Dedifferentiated amniotic fluid mesenchymal stem cell (primary cell): ENCODE measurements at regions not wholly inside any gene's neighbourhood (a gene's known extent, or its start where the extent isn't known, plus 50 kb on each side); places are given as distances from the start of the nearest gene placed in this dataset.
"Not testable (repeated sequence)": the region's sequence is repeated elsewhere in the genome, so short reads cannot be mapped to it uniquely, and the experiment has no call there.

Source experiments
- DNase-seq: peaks from one replicate; pipeline ENCODE4 v3.0.0-alpha.2; 2016; ENCODE audit errors: extremely low spot score

DNA sequence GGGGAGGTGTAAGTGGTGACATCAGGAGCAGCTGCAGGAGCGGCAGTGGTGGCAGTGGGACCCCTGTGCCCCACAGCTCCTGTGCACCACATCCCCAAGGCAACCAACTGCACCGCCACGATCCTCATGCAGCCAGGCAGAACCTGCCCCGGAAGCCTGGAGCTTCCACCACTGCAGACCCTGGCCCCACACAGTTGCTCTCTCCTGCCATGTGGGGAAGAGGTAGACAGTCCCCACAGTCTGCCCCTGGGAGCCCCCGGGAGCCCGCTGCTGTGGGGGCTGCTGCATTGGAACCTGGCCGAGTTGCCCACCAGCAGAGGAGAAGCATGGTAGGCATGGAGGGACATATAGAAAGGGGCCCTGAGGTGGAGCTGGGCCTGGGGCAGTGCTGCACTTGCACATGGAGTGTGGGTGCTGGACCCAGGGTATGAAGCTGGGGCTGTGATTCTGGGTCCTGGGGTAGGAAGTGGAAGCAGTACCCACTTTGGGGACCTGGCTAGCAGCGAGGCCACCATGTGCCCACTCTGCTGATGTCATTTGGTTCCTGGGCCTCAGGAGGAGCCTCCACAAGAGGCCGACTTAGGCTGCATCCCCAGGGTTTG lies 623.3 kb upstream of the LRRTM4 start:
- DNase-seq: no peak

DNA sequence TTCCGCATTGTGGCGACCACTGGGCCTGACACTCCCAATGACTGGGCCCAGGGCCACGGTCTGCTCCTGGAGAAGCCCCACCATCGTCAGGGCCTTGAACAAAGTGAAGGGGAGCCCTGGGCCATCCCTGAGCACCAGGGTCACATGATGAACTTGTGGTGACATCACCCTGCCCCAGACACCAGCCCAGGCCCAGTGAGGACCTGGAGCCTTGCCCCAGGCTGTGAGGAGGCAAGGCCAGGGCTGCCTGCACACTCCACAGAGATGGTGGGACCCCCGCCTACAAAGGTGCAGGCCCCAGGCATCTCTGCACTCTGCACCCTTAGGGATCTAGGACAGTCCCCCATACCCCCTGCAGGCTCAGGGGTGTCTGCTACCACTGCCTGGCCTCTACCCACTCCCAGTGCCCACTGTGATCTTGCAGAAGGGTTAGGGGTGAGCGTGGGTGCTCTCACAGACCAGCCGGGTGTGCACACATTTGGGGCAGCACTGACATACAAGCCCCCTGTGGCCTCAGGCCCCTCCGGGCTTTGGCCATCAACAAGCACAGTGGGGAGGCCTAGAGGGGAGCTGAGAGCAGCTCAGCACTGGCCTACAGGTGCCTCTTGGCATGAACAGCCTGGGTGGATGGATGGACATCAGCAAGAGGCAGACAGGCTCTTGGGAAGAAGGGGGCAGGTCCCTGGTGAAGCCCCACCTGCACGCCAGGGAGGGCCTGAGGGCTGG lies 624.0 kb upstream of the LRRTM4 start:
- no peak for DNase-seq

DNA sequence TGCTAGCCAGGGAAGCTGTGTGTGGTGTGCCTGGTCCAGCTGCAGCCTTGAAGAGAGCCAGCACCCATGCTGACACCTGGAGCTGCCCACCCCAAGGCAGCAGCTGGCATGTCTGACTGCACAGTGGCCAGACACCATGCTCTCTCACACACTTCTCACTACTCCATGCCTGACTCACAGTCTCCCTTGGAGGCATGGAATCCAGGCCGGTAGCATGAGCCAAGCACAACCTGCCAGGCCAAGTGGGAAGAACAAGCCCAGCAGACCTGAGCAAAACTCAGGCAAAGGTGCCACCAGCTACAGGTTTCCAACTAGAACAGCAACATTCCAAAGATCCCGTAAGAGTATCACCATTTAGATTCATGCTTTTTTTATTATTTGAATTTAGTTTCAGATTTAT lies 625.3 kb upstream of the LRRTM4 start:
- no peak for DNase-seq

DNA sequence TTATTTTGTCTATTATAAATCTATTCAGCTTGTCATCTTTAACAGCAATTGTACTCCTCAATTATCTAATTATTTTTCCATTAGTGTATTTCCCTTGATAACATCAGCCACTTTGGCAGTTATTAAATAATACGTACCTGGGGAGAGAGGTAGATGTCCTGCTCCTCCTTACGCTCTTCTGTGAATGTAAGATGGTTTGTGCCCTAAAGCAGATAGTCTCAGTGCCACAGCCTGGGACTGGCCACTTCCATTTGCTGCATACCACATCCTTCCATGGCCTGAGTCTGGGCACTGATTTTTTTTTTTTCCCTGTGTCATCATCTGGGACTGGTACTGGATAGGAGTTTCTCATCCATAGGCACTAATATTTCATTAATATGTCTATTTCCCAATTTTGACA lies 632.4 kb upstream of the LRRTM4 start:
- no peak for DNase-seq

DNA sequence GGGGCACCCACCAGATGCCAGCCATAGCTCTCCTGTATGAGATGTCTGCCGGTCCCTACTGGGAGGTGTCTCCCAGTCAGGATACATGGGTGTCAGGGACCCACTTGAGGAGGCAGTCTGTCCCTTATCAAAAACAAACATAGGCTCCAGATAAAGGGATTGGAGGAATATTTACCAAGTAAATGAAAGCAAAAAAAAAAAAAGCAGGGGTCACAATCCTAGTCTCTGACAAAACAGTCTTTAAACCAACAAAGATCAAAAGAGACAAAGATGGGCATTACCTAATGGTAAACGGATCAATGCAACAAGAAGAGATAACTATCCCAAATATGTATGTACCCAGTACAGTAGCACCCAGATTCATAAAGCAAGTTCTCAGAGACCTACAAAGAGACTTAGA lies 640.0 kb upstream of the LRRTM4 start:
- no peak for DNase-seq

DNA sequence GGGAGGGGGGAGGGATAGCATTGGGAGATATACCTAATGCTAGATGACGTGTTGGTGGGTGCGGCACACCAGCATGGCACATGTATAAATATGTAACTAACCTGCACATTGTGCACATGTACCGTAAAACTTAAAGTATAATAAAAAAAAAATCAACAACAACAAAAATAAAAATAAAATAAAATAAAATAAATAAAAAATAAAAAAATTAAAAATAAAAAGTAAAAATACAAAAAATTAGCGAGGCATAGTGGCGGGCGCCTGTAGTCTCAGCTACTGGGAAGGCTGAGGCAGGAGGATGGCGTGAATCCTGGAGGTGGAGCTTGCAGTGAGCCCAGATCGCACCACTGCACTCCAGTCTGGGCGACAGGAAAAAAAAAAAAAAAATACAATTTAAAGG lies 650.0 kb upstream of the LRRTM4 start:
- not testable (repeated sequence) for DNase-seq

DNA sequence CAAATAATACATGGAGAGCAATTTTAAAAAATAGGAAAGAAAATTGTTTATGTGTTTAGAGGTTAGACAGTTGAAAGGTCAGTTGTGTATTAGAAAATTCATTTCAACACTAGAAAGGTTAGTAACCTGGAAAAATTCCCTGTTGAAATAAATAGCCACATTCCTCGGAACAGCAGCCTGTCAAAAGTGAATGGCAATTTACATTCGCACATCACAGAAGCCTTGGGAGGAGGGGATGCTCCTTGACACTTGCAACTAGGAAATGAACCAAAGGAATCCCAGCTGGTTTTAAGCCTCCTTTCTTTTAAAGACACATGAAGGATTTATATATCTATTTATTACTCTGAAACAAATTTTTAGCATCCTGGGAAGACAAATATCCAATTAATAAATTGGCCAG lies 653.5 kb upstream of the LRRTM4 start:
- no peak for DNase-seq

DNA sequence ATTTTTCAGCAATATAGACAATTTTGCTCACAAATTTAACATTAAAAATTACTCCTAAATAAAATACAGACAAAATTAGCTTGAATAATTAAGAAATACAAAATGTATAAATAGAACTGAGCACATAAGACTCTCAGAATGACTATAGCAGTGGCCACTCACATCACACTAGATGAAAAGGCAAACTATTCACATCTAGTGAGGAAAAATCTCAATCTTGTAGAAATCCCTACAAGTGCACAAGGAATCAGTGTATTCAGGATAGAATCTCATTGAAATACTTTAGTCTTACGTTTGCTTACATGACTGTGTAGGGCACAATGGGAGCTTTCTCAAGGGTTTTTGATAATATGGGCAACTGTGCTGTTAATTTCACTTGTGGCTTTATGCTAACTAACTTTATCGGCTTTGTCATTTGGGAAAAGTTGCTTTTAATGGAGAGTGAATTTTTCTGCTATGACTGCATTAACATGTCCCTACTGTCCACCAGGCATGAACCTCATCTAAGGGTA lies 678.9 kb upstream of the LRRTM4 start:
- DNase-seq: no peak

DNA sequence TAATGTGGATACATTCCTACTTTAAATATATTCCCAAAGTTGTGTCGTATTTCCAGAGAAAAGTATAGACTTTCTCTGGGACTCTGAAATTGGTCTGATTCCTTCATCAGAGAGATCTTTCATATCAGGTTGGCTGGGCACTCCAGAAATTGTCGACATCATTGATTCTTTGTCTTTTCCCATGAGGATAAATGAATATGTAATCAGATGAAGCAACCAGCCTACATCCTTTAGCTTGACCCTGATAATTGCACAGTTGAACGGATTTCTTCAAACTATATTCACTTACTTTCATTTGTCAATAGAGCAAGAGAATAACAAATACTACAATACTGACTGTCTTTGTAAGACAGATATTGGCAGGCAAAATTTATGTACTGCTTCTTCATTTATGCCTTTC lies 680.2 kb upstream of the LRRTM4 start:
- DNase-seq: no peak

DNA sequence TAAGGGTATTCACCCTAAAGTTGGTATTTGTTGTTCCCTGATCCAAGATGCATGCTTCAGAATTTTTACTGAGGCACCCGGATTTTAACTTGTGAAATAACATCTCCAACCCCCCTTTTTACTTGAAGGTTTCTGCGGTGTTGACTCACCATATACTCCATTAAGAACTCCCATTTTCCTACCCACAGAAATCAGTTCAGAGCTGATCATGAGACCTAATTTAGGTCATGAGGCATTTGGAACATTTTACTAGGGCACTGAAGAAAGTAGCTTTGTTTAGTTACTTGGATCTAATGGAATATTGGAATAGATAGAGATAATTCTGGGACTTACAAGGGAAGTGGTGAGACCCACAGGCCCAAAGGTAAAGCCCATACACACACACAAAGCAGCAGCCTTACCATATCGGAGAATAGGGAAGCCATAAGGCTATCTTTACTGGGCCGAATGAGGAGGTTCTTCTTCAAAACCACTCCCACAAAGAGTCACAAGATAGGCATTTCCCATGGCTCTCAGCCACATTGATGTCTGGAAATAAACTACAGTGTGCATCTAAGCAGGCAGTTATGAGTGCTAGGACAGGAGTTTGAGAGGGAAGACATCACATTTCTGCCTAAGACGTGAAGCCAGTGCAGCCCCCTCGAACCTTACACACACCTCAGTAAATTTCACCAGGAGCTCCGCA lies 681.0 kb upstream of the LRRTM4 start:
- no peak for DNase-seq

DNA sequence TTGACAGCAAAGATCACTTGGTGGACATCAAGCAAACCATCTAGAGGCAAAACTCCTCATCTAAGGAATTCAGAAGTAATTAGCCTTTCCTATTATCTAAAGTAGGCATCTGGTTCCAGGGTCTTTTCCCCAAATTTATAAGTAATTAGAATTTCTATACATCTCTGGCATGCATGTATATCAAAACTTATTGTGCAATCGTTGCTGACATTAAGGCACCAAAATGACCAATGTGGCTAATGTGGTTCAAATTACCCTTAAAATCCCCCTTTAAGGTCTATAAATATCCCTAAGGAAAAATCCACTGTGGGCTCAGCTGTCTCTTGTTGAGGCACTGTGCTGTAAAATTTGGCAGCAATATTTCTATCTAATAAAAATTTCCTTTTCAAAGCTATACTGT lies 695.9 kb upstream of the LRRTM4 start:
- DNase-seq: no peak

DNA sequence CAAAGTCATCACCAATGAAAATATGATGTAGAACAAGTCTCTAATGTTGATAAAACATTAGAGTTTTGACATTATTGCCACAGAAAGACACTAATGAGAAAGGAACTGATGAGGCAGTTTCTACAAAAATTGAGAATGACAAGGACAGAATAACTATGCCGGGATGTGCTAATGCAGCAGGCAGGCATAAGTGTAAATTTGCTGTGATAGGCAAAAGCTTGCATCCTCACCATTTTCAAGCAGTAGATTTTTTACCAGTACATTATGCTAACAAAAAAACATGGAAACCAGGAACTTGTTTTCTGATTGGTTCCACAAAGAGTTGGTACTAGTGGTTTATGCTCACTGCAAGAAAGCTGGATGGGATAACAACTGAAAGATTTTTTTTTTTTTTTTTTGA lies 715.5 kb upstream of the LRRTM4 start:
- DNase-seq: no peak

DNA sequence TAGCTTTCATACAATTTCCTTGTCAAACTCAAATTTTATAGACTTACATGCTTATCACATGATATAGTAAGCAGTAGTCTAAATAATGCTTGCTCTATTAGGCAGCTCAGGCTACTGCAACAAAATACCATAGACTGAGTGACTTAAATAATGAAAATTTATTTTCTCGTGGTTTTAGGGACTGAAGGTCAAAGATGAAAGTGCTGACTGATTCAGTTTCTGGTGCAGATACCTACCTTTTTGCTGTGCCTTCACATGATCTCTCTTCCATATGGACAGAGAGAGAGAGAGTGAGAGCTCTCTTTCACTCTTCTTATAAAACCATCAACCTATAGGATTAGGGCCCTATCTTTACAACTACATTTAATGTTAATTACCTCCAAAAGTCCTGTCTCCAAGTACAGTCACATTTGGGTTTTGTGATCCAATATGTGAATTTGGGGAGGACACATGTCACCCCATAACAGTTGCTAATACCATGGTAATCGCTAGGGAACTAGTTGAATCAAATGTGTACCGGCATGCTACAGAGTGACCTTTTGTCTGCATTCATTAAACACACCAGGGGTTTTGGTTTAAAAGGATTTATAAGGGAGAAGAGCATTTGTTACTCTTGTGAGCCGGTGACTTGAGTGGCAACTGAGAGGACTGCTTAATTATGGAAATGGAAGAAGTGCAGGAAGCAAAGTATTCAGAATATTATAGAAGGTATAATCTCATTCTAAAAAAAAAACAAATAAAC lies 723.4 kb upstream of the LRRTM4 start:
- DNase-seq: no peak

DNA sequence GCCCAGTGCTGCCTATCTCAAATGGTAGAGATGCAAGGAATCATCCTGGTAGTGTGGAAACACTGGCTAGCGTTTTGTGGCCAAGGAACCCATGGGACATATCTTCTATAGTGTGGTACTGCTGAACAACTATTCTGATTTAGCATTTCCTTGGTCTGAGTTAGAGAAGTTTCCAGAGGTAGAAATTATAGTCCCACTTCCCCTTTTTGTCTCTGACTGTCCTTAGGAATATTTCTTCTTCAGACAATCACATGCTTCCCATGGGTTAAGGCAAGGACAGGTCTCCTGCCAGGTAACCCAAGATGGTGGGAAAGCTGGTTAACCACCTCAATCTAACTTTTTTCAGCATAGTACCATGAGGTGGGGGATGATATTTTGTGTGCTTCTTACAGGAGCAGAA lies 729.5 kb upstream of the LRRTM4 start:
- no peak for DNase-seq

DNA sequence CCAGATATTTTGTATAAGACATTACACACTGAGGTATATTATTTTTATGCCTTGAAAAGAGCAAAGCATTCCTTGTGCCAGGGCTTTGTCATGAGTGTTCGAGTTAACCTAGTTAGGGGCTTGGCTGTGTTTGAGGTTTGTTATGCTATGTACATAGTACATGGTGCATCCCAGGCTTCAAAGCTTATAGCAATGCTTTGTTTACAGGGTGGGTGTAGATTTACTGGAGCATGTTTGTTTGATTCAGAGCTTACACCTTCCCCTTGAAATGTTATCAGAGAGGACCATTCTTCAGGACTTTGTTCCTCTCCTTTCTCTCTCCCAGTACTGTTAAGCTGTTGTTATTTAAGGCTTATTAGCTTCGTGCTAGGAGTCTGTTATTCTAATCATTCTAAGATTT lies 738.7 kb upstream of the LRRTM4 start:
- DNase-seq: no peak

DNA sequence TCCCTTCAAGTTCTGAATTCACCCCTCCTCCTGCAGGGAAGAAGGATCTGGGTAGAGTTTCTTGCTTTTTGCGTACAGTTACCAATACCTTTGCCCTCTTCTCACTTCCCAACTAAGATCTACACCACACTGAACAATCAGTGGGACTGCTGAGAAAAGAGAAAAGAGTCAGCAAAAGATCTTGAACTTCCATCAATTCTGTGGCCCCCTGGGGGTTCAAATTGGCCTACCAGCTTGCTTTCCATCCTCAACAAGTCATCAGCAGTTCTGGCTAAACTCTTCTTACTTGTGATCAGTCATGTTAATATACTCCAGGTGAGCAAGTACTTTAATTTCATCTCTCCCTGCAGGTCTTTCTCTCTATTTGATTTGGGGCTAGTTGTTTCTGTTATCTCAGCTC lies 739.3 kb upstream of the LRRTM4 start:
- DNase-seq: no peak

DNA sequence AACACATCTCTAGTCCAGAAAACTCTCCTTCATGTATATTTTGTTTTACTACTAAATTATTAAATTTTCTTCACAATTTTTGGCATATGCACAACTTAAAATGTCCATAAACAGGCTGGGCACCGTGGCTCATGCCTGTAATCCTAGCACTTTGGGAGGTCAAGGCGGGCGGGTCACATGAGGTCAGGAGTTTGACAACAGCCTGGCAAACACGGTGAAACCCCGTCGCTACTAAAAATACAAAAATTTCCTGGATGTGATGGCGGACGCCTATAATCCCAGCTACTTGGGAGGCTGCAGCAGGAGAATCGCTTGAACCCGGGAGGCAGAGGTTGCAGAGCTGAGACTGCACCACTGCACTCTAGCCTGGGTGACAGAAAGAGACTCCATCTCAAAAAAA lies 739.9 kb upstream of the LRRTM4 start:
- DNase-seq: not testable (repeated sequence)

DNA sequence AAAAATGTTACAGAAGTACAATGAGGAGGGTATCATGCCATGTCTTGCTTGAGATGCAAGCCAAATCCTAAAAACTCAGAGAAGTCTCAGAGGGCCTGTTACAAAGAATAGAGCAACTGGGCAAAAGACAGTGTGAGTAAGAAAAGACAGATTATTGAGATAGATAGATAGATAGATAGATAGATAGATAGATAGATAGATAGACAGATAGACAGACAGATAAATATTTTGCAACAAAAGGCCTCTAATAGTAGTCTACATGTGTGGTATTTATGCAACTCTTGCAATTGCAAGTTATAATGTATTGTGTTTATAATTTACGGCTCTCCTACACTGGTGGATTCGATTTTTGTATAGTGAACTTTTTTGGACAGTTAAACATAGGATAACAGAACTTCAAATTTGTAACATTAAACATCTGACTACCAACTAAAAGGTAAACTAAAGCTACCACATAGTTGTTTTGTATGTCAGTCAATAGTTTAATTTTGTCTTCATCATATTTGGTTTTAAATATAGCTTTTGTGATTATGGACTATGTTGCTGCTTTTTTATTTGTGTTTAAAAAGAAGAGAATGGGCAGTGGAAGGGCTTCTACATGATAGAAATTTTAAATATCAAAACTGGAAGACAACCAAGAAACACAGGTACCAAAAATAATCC lies 740.7 kb upstream of the LRRTM4 start:
- DNase-seq: no peak

DNA sequence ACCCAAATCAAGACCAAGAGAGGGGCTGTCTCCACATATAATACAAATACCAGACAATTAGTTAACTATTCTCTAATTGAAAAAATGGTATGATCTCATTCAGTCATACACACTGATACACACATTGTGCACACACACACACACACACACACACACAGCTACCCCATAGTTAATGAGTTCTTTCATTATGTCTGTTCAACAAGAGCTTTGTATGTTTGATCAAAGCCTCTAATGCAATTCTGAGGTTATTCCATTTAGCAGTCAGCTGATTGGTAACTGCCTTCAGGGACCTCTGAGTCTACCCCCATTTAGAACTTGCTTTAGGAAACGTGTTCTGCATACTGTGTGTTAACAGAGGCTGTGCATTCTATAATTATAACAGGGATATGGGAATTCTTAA lies 741.4 kb upstream of the LRRTM4 start:
- no peak for DNase-seq

DNA sequence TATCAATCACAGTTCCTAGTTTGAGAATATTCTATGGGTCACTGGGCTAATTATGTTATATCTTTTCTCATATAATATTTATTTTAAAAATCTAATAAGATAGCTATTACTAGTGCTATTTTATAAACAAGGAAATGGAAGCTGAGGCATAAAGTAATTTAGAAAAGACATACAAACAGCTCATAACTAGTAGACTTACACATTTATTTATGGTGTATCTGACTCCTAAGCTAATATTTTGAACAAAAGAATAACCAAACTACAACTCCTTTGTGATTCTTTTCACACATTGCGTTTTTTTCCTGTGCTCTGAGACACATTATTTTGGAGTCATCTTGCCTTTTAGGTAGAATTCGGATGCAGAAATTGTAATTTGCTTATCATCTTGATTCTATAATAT lies 742.0 kb upstream of the LRRTM4 start:
- no peak for DNase-seq

DNA sequence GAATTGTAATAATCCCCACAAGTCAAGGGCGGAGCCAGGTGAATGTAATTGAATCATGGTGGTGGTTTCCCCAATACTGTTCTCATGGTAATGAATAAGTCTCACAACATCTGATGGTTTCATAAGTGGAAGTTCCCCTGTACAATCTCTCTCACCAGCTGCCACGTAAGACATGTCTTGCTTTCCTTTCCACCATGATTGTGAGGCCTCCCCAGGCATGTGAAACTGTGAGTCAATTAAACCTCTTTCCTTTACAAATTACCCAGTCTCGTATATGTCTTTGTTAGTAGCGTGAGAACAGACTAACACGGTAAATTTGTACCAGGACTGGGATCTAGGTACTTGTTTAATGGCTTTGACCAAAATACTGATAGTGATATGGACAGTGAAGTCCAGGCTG lies 744.3 kb upstream of the REG3G start:
- no peak for DNase-seq
